SK-N-SH (cell line): ENCODE measurements at regions not wholly inside any gene's neighbourhood (a gene's known extent, or its start where the extent isn't known, plus 50 kb on each side); places are given as distances from the start of the nearest gene placed in this dataset.

Experiments used
- CTCF ChIA-PET: fragments of 300-600, 350-600 bp; formaldehyde crosslinking; extraction: SDS; loops from one replicate; lab custom pipeline; 2021; lab: Yijun Ruan, JAX
- POLR2A ChIA-PET: fragments of 350-600 bp; sonication (Branson Sonifier 250); formaldehyde crosslinking; extraction: SDS; loops from one replicate; lab custom pipeline; 2020; ENCODE audit warnings: antibody characterized with exemption, inconsistent platforms; lab: Yijun Ruan, JAX
- DNase-seq: peaks from one replicate; pipeline ENCODE4 v3.0.0; 2012
- H2AFZ ChIP-seq: fragments of 200-600 bp; sonication (generic); 2 replicates; pipeline ENCODE4 v1.8.1; 2016; ENCODE audit warnings: antibody characterized with exemption, mild to moderate bottlenecking, low read depth
- H3F3A ChIP-seq: fragments of 200-600 bp; sonication (generic); replicated peaks from 2 replicates; pipeline ENCODE3; 2016; ENCODE audit warnings: antibody characterized with exemption, mild to moderate bottlenecking; ENCODE audit not compliant: insufficient read depth
- H3K27ac ChIP-seq, 2 experiments: fragments of 200-500 bp in 1 of 2; fragments of 200-600 bp in 1 of 2; sonication (Bioruptor generic) in 1 of 2; sonication (generic), shearing (Covaris generic) in 1 of 2; 2 replicates each; pipeline versions ENCODE4 v1.5.1 to v1.6.1; 2014 to 2016; ENCODE audit warnings: low read depth in 2 of 2, inconsistent platforms in 1 of 2, low read length in 1 of 2, mild to moderate bottlenecking in 1 of 2, mixed read lengths in 1 of 2
- H3K27me3 ChIP-seq: fragments of 200-600 bp; sonication (generic), shearing (Covaris generic); 2 replicates; pipeline ENCODE4 v1.6.1; 2016; ENCODE audit warnings: mixed run types; ENCODE audit not compliant: insufficient read depth
- H3K36me3 ChIP-seq, 2 experiments: fragments of 200-500 bp in 1 of 2; fragments of 200-600 bp in 1 of 2; sonication (Bioruptor generic) in 1 of 2; sonication (generic) in 1 of 2; replicated peaks in 1 of 2; 2 replicates each; pipeline versions ENCODE3 to v1.5.1; 2014 to 2016; ENCODE audit warnings: low read length in 1 of 2, mild to moderate bottlenecking in 1 of 2; ENCODE audit not compliant: insufficient read depth in 2 of 2, control insufficient read depth in 1 of 2
- H3K4me1 ChIP-seq, 2 experiments: fragments of 200-500 bp in 1 of 2; fragments of 200-600 bp in 1 of 2; sonication (Bioruptor generic) in 1 of 2; sonication (generic), shearing (Covaris generic) in 1 of 2; 2 replicates each; pipeline versions ENCODE4 v1.5.1 to v1.6.1; 2014 to 2016; ENCODE audit warnings: low read depth in 1 of 2, low read length in 1 of 2, mixed run types in 1 of 2; ENCODE audit not compliant: insufficient read depth in 2 of 2, control insufficient read depth in 1 of 2
- H3K4me2 ChIP-seq: fragments of 200-600 bp; sonication (generic), shearing (Covaris generic); 2 replicates; pipeline ENCODE4 v1.6.1; 2017; ENCODE audit warnings: mixed run types
- H3K4me3 ChIP-seq, 2 experiments: fragments of 200-500 bp in 1 of 2; fragments of 200-600 bp in 1 of 2; sonication (Bioruptor generic) in 1 of 2; sonication (generic), shearing (Covaris generic) in 1 of 2; 2 replicates each; pipeline versions ENCODE4 v1.5.1 to v1.8.1; 2014 to 2016; ENCODE audit warnings: low read depth in 2 of 2, inconsistent platforms in 1 of 2, low read length in 1 of 2, mild to moderate bottlenecking in 1 of 2, mixed read lengths in 1 of 2, moderate library complexity in 1 of 2
- H3K79me2 ChIP-seq: fragments of 200-600 bp; sonication (generic); 2 replicates; pipeline ENCODE4 v1.8.1; 2017; ENCODE audit warnings: mild to moderate bottlenecking; ENCODE audit not compliant: insufficient read depth
- H3K9ac ChIP-seq: fragments of 200-600 bp; sonication (generic); 2 replicates; pipeline ENCODE4 v1.6.1; 2017; ENCODE audit warnings: mixed run types
- H3K9me2 ChIP-seq: fragments of 200-600 bp; sonication (generic); 2 replicates; pipeline ENCODE4 v1.6.1; 2017; ENCODE audit warnings: mixed run types
- H3K9me3 ChIP-seq: fragments of 200-600 bp; sonication (generic); 2 replicates; pipeline ENCODE4 v1.6.1; 2017; ENCODE audit warnings: mixed run types, mild to moderate bottlenecking, moderate library complexity
- H4K20me1 ChIP-seq: fragments of 200-600 bp; sonication (generic); 2 replicates; pipeline ENCODE4 v1.6.1; 2017; ENCODE audit warnings: mild to moderate bottlenecking, mixed run types; ENCODE audit not compliant: insufficient read depth
- ELF1 ChIP-seq: IDR thresholded peaks from 2 replicates; pipeline ENCODE4 v1.4.0; 2012
- EZH2phosphoT487 ChIP-seq: fragments of 200-600 bp; sonication (generic); IDR thresholded peaks from 2 replicates; pipeline ENCODE4 v1.6.1; 2017; ENCODE audit warnings: low read depth, mixed run types, mild to moderate bottlenecking, antibody characterized with exemption, moderate library complexity, borderline replicate concordance
- FOXM1 ChIP-seq: IDR thresholded peaks from 2 replicates; pipeline ENCODE4 v1.4.0; 2012; ENCODE audit warnings: low read depth, mild to moderate bottlenecking
- RCOR1 ChIP-seq: fragments of 150-350 bp; IDR thresholded peaks from 2 replicates; pipeline ENCODE4 v1.6.1; 2017; ENCODE audit warnings: antibody characterized with exemption, low read length
- TAF1 ChIP-seq: IDR thresholded peaks from 2 replicates; pipeline ENCODE4 v1.6.1; 2012; ENCODE audit warnings: low read depth, mild to moderate bottlenecking, low read length, moderate library complexity, borderline replicate concordance
- TCF12 ChIP-seq: IDR thresholded peaks from 2 replicates; pipeline ENCODE4 v1.4.0; 2012
- USF2 ChIP-seq: fragments of 150-350 bp; IDR thresholded peaks from 2 replicates; pipeline ENCODE4 v1.6.1; 2017; ENCODE audit warnings: antibody characterized with exemption, low read length, low read depth, borderline replicate concordance
- ZBTB33 ChIP-seq: IDR thresholded peaks from 2 replicates; pipeline ENCODE4 v1.4.0; 2012; ENCODE audit warnings: low read depth, borderline replicate concordance
- WGBS: methylation state at CpG from one replicate; pipeline ENCODE4 v1.1.6; 2017; ENCODE audit warnings: low lambda C conversion rate; 5-methylcytosine and 5-hydroxymethylcytosine counted together
- TF ChIP-seq, protein P1 (sequence below): IDR thresholded peaks from 2 replicates; pipeline ENCODE4 v1.4.0; 2012; ENCODE audit warnings: low read depth
- TF ChIP-seq, protein P2 (sequence below): IDR thresholded peaks from 2 replicates; pipeline ENCODE4 v1.6.1; 2012; ENCODE audit warnings: mild to moderate bottlenecking, low read depth, low read length, moderate library complexity

DNA sequence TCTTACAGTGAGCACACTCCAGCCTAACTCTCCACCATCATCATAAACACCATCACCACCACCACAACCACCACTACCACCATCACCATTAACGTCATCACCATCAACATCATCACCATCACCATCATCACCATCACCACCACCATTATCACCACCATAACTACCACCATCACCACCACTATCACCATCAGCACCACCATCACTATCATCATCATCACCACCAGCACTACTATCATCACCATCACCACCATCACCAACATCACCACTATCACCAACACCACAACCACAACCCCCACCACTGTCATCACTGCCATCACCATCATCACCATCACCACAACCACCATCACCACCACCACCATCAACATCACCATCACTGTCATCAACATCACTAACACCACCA is 279.0 kb upstream of the TCERG1L start:
- Histone ChIP-seq H3K36me3 (no peaks in the 10 kb centered on the region), H3K4me2 (no peak overlapping the region), H3K79me2 (no peaks in the 10 kb centered on the region), H3K9me3 (no peaks in the 10 kb centered on the region), H3K9ac (no peak overlapping the region), H3K4me3 (no peak overlapping the region), H3K9me2 (no peaks in the 10 kb centered on the region), H2AFZ (no peak overlapping the region), H3K27ac (no peak overlapping the region), H3K27me3 (no peaks in the 10 kb centered on the region), H3F3A (no peaks in the 10 kb centered on the region), H4K20me1 (no peaks in the 10 kb centered on the region), H3K4me1 (no peaks in the 10 kb centered on the region)
- no peak for DNase-seq
- ChIA-PET CTCF (no interaction called here), POLR2A (no interaction called here)
- 15% methylated on average over 1 of the region's 1 CpG for WGBS
- no peak for TF ChIP-seq ELF1
- TF ChIP-seq, all 33 proteins: peak for 0

GRCh38 chr10:131591936-131592335 is 280.4 kb upstream of the TCERG1L start:
- CTCF ChIA-PET = no interaction called here
- H3K27me3 ChIP-seq = no peaks in the 10 kb centered on the region
- no peak overlapping the region for H2AFZ ChIP-seq
- H3K27ac ChIP-seq = no peak overlapping the region
- no peaks in the 10 kb centered on the region for H3K9me3 ChIP-seq
- TF ChIP-seq TCF12 (no peak), TAF1 (no peak), FOXM1 (no peak), ZBTB33 (no peak), RCOR1 (no peak), ELF1 (no peak), EZH2phosphoT487 (no peak), USF2 (no peak)
- TF ChIP-seq, protein P1, sequence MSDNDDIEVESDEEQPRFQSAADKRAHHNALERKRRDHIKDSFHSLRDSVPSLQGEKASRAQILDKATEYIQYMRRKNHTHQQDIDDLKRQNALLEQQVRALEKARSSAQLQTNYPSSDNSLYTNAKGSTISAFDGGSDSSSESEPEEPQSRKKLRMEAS = no peak
- TF ChIP-seq, protein P2, sequence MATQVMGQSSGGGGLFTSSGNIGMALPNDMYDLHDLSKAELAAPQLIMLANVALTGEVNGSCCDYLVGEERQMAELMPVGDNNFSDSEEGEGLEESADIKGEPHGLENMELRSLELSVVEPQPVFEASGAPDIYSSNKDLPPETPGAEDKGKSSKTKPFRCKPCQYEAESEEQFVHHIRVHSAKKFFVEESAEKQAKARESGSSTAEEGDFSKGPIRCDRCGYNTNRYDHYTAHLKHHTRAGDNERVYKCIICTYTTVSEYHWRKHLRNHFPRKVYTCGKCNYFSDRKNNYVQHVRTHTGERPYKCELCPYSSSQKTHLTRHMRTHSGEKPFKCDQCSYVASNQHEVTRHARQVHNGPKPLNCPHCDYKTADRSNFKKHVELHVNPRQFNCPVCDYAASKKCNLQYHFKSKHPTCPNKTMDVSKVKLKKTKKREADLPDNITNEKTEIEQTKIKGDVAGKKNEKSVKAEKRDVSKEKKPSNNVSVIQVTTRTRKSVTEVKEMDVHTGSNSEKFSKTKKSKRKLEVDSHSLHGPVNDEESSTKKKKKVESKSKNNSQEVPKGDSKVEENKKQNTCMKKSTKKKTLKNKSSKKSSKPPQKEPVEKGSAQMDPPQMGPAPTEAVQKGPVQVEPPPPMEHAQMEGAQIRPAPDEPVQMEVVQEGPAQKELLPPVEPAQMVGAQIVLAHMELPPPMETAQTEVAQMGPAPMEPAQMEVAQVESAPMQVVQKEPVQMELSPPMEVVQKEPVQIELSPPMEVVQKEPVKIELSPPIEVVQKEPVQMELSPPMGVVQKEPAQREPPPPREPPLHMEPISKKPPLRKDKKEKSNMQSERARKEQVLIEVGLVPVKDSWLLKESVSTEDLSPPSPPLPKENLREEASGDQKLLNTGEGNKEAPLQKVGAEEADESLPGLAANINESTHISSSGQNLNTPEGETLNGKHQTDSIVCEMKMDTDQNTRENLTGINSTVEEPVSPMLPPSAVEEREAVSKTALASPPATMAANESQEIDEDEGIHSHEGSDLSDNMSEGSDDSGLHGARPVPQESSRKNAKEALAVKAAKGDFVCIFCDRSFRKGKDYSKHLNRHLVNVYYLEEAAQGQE = no peak
- H3K36me3 ChIP-seq = no peaks in the 10 kb centered on the region
- no peaks in the 10 kb centered on the region for H3K4me1 ChIP-seq
- H4K20me1 ChIP-seq = no peaks in the 10 kb centered on the region
- no peaks in the 10 kb centered on the region for H3K79me2 ChIP-seq
- no peak for DNase-seq
- POLR2A ChIA-PET = no interaction called here
- H3K4me3 ChIP-seq = no peak overlapping the region
- H3K9ac ChIP-seq = no peak overlapping the region
- H3F3A ChIP-seq = no peaks in the 10 kb centered on the region
- no peak overlapping the region for H3K4me2 ChIP-seq
- H3K9me2 ChIP-seq = no peaks in the 10 kb centered on the region
